GM18519 (cell line): ENCODE measurements at regions not wholly inside any gene's neighbourhood (a gene's known extent, or its start where the extent isn't known, plus 50 kb on each side); places are given as distances from the start of the nearest gene placed in this dataset.
"Not testable (repeated sequence)": the region's sequence is repeated elsewhere in the genome, so short reads cannot be mapped to it uniquely, and the experiment has no call there.

Experiments used
- ATAC-seq: cut with Tn5 transposase; IDR thresholded peaks from one replicate; pipeline ENCODE4 v1.9.1; 2021; ENCODE audit warnings: mild to moderate bottlenecking, moderate library complexity; ENCODE audit not compliant: unreplicated experiment, low FRiP score

DNA sequence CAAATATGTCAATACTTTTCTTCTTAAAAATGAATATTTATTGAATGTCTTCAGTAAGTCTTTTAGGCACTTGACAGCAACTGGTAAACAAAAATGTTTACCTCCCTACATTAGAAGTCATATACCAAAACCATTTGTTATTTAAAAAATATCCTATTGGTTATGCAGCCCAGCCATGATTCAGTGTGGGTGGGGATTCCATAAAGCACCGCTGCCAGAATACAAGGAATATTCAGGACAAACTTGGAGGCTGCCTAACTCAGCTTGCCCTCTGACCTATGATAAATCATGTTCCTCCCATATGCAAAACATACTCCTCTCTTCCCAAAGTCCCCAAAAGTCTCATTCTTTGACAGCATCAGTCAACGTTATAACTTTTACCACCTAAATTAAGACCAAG is 486.8 kb upstream of the IRAK1BP1 start:
- ATAC-seq, result no peak

DNA sequence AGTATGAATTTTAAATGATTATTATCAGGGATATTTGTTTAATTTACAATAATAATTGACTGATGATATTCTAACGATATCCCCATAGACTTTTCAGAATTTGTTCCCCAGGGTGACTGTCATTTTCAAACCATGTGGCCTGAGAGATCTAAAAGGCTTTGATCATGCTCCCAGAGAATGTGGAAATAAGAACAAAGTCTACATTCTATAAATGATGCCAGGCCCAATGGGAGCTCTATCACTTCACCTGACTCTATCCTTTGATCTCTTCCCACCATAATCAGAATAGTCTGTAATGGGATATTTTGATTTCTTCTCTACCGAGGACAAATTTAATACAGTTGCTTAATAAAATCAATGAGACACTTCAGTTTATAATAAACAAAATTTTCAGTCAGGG is 483.4 kb upstream of the IRAK1BP1 start:
- ATAC-seq, result no peak

DNA sequence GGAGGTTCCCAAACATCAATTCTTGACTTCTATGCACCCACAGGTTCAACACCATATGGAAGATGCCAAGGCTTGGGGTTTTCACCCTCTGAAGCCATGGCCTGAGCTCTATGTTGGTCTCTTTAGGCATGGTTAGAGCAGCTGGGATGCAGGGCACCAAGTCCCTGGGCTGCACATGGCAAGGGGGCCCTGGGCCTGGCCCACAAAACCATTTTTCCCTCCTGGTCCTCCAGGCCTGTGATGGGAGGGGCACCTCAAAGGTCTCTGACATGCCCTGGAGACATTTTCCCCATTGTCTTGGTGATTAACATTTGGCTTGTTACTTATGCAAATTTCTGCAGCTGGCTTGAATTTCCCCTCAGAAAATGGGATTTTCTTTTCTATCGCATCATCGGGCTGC is 480.5 kb upstream of the IRAK1BP1 start:
- not testable (repeated sequence) for ATAC-seq

DNA sequence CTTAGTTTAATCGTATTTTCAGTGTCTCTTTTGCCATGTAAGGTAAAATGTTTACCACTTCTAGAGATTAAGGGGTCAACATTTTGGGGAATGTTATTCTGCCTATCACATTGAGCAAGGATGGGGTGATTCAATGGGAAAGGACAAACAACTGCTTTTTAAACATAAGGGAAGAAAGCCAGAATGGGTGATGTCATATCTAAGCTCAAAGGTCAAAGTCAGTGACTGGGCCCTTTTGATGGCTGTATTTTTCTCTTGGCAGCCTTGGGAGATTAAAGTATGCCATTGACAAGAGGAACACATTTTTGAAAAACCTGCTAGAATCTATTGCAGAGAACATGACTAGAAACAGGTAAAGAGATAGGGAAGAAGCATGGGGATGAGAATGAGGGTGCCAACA is 477.3 kb upstream of the IRAK1BP1 start:
- ATAC-seq, result no peak

DNA sequence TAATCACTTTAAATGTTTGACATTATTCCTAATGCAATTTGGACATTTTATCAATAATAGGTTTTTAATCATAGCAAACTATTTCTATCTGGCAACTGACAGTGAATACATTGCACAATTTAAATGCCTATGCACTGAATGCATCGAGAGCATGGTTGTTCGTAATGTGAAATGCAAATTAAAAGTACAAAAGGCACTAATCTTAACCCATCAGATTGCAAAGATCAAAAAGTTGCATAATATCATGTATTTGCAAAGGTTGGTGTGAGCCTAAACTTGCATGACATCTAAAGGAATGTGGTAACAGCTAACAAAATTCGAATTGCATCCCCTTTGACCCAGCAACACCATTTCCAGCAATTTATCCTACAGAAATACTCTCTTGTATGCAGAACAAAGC is 469.9 kb upstream of the IRAK1BP1 start:
- ATAC-seq, result no peak

DNA sequence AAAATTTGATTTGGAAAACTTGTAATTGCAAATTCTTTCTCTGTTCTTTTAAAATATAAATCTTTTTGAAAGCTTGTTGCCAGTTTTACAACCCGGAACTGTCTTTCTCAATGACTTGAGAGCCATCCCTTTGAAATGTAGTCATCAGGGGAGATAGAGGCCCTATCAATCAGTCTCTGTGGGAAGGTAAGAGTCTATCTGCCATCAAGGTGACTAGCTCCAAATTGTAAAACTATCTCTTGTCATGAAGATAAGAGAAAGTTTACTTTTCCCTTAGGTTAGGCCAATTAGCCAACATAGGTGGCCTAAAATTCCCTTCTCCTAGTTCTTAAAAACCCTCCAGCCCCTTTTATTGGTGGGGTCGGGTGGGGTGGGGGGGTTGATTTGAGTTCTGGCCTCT is 469.1 kb upstream of the IRAK1BP1 start:
- ATAC-seq, result no peak

DNA sequence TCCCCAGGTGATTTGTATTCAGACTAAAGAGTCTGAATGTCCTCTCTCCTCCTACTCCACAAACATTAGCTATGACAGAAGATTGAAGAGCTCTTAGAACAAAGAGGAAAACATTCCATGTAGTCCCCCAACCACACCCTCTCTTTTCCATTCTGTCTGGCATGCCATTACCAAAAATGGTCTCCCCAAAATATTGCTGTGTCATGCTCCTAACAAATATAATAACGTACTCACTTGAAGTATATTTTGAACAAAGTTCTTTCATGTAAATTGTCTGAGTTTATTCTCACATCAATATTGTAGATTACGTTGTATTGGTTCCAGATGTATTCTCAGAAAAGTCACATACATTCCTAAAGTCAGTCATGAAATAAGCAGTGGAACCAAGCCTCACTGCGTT is 467.3 kb upstream of the IRAK1BP1 start:
- ATAC-seq, result no peak

DNA sequence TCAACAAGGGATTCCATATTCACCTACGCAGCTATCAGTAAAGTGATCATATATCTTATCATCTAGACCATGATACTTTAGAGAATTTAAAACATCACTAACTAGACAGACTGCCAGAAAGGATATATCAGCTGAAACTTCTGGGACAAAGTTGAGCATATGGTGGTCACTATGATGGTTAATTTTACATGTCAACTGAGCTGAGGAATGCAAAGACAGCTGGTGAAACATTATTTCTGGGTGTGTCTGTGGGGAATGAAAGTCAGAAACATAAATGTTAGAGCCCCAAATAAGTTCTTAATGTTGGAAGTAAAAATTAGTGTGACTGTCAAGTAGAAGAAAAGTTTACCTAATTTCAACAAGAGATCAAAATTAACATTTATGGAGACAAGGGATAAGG is 440.0 kb upstream of the IRAK1BP1 start:
- ATAC-seq, result no peak

DNA sequence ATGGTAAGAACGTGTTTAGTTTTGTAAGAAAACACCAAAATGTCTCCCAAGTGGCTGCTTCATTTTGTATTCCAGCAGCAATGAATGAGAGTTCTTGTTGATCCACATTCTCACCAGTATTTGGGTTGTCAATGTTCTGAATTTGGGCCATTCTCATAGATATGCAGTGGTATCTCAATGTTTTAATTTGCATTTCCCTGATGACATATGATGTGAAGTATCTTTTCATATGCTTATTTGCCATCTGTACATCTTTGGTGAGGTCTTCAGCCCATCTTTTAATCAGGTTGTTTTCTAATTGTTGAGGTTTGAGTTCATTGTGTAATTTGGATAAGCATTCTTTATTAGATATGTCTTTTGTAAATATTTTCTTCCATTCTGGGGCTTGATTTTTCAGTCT is 436.8 kb upstream of the IRAK1BP1 start:
- ATAC-seq, result no peak

DNA sequence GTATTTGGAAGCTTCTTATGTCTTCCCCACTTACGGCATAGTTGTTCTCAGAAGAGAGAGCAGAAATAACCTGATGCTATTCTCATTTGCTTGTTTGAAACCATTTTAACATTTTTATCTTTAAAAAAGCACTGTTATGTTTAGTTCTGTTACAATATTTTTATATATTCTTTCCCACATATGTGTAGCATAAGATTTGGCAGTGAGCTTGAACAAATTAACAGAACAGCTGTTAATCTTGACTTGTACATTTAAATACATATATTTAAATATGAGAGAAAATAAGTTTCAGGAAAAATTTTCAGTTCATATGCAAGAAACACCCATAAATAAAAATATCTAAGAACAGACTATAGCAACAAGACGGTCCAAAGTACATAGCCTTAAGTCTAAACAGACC is 431.7 kb upstream of the IRAK1BP1 start:
- no peak for ATAC-seq

DNA sequence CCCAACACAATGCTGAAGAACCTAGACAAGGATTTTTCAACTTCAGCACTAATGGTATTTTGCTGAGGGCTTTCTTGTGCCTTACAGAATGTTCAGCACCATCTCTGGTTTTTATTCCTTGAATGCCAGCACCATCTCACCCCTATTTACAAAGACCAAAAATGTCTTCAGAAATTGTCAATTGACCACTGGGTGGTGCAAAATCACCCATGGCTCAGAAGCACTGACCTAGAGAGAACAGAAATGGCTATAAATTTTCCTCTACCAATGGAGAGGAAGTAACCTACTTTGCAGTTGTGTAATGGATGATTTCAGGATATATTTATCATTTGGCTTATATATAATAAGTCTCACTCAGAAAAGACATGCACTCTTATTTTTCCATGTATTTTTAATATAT is 431.0 kb upstream of the IRAK1BP1 start:
- ATAC-seq, result no peak

DNA sequence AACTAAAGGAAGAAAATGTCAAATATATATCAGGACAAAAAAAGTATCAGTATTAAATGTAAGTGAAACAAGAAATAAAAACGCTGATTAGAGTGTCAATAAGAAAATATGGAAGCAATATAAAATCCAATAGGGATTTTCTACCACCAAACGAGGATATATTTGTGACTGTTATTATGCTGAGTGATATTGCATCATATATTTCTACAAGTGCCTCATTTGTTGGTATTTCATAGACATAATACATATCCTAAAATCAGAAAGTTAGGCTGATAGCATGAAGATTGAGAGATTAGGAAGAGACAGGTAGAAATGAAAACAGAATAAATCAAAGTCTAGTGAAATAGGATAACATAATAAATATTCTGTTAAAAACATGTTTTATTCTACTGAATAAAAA is 429.2 kb upstream of the IRAK1BP1 start:
- no peak for ATAC-seq

DNA sequence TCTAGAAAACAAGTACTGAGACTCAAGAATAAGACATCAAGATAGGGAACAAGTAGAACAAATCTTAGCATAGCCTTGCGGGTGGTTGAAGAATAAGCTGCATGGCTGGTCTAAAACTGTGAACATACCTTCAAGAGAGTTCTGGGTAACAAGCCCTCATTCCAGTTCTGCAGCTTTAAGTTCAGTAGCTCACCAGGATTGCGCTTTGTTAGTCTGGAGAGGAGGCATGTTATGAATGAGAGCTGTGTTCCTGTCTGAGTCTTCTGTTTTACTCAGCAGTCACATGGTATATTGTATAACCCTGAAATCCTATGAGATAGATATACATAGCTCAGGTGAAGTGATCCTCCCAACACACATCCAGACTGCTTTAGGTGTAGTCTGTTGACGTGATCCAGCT is 406.6 kb upstream of the IRAK1BP1 start:
- ATAC-seq, result no peak

DNA sequence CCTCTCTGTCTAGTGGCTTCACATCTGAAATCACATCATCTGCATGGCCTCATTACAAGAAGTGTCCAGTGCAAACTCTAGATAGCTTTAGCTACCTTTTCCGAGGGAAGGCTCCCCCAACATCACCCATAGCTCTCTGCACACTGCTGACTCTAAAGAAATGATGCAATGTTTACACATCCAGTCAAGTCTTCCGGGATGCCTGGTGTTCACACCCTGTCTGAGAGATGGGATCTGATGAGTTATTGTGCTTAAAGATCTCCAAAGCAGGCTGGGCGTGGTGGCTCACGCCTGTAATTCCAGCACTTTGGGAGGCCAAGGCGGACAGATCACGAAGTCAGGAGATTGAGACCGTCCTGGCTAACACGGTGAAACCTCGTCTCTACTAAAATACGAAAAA is 404.6 kb upstream of the IRAK1BP1 start:
- no peak for ATAC-seq

DNA sequence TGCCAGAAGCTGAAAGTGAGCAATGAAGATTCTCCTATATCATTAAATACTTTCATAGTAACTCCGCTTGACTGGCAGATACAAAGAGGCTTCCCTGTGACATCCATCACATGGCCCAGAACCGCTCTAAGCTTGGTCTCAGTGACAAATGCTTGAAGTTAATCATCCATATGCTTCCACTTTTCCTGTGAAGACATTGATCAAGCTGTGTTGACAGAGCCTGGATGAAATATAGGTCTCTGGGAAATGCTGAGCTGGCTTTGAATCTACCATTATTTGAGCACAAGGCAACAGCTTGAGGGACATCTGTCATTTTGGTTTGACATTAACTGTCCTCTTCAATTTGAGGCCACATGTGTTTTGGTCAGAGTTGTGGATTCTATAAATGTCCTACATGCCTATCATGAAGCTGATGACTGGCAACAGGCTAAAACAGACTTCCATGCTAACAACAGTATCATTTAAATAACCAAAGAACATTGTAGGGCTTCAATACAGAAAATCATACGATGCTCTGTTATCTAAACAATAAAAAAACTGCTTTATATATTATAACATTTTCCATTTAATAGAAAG is 402.2 kb upstream of the IRAK1BP1 start:
- ATAC-seq, result no peak

DNA sequence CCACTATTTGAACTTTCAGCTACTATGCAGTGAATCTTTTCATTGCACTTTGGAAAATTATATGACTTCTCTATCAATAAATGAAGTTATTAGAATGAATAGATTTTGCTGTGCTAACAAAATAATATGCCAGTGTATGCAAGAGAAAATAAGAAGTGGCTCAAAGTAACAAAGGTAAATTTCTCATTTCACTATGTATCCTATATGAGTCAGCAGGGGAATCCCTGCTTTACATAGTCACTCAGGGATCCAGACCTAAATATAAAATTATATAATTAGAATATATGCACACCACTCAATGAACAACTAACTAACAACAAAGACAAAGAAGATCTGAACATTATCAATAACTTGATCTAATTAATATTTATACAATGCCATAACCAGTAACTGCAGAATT is 390.8 kb upstream of the IRAK1BP1 start:
- no peak for ATAC-seq

DNA sequence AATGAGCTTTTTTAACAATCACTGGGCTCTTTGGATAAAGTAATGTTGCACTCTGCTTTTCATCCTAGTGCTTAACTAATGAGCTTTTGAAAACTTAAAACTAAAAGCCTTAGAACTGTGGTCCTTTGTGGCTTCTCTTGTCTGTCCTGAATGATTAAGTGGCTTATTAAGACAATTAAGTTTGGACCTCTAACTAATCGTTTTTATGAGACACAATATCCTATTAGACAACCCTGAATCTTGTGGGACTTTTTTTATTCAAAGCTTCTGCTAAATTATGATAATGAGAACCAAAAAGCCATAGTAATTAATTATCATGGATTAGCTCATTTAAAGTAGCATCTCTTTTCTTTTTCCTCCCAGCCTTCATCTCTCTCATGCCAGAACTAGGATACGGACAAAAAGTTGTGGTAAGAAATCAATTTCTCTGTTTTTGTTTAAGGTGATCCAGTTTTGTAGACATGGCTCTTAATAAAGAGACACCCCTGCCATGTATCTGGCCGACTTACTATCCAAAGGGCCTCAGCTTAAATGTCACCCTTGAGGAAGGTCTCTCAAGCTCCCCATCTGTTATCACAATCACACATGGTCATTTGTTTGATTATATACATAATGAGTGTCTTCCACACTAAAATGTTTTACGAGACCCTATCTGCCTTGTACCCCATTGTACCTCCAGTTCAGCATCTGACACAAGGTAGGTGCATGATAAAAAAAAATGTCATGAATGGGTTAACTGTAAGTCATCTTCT is 384.4 kb upstream of the IRAK1BP1 start:
- ATAC-seq, result no peak

DNA sequence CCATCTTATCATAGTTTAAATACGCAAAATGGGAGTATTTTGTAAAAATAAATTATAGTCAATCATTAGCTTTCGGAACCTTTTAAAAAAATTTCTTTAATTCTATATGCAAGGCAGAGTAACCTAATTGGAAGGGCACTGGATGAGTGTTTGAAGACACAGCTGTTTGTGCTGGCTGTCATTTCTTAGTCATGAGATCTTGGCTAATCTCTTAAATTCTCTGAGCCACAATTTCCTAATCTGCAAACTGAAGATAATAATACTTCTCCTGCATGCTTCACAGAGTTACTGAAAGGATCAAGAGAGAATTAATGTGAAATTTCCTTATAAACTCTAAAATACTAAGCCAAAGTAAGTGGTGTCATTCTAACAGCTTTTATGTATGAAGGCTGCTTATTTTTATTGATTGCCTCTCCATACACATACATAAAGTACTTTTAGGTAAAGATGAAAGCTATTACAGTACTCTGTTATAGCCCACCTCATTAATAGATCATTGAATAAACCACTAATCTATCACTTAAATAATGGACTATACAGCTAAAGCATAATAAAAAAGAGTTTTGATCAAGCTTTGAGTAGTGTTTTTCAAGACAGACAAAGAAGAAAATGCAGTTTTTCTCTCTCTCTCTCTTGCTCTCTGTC is 383.7 kb upstream of the IRAK1BP1 start:
- no peak for ATAC-seq

DNA sequence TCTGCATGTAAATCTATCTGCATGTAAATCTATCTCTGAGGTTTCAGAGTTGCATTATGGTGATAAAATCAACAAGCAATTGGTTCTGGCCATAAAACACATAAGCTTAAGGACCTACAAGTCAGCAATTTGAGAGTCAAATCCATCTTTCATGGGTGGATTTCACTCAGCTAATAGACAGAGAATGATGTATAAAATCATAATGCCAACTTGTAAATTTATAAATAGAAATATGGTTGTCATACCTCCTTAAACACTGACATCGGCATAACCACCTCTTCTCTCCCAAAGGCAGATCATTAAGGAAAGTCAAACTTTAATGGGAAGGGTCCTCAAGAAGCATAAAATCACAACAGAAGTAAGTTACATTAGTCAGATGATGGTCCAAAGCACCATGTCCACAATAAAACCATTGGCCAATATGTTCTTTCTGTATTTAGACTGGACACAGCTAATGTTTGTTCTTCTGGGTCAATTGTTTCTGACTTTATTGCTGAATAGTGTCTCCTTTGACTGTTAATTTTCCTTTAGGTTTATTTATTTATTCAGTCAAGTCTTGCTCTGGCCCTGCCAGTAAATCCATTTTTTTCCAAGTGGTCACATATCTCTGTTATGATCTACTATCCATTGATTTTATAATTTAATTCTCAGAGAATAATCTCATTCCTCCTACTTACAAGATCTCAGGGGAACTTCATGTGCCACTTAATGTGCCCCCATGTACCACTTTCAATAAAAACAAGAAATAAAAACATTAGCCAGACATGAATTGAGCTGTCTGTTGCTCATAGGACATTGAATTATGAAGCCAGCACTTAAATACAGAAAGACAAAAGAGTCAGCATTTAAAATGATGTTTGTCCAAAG is 382.9 kb upstream of the IRAK1BP1 start:
- ATAC-seq, result no peak

DNA sequence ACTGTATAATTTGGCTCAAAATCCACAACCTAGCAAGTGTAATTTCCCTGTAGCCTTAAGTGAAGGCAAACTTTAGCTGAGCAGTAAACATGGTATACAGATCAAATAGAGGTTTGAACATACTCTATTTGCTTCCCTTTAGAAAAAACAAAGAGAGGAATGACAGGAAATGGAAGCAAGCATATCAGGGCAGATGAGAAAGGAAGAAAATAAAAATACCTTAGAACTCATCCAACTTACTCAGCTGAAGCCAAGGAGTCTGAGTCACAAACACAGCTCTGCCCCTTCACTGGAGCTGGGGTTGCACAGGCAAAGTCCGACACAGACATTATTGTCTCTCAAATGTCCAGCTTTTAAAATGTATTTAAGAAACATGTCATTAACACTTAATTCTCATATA is 379.9 kb upstream of the IRAK1BP1 start:
- no peak for ATAC-seq

DNA sequence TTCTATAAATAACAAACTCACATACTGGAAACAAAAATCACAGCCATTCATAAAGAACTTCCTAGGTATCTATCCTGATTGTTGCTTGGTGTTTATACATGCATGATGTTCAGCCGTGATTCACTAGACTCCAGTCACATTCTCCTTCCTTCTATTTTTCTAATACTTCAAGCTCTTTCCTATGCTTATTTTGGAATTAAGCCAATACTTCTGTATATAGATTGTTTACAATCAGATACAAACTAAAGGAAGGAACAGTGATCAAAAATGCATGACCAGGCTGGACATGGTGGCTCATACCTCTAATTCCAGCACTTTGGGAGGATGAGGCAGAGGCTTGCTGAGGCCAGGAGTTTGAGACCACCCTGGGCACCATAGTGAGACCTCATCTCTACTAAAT is 377.5 kb upstream of the IRAK1BP1 start:
- ATAC-seq, result no peak
